ENCODE measurements at regions not wholly inside any gene's neighbourhood (a gene's known extent, or its start where the extent isn't known, plus 50 kb on each side); places are given as distances from the start of the nearest gene placed in this dataset.
A peak's percentile ranks its signal among the peaks of the same experiment; 100 is the strongest.

- DNase-seq = peak; percentile 76
Measured at GRCh38 chr14:101707068-101707842, 54.3 kb upstream of the PPP2R5C start.

DNA sequence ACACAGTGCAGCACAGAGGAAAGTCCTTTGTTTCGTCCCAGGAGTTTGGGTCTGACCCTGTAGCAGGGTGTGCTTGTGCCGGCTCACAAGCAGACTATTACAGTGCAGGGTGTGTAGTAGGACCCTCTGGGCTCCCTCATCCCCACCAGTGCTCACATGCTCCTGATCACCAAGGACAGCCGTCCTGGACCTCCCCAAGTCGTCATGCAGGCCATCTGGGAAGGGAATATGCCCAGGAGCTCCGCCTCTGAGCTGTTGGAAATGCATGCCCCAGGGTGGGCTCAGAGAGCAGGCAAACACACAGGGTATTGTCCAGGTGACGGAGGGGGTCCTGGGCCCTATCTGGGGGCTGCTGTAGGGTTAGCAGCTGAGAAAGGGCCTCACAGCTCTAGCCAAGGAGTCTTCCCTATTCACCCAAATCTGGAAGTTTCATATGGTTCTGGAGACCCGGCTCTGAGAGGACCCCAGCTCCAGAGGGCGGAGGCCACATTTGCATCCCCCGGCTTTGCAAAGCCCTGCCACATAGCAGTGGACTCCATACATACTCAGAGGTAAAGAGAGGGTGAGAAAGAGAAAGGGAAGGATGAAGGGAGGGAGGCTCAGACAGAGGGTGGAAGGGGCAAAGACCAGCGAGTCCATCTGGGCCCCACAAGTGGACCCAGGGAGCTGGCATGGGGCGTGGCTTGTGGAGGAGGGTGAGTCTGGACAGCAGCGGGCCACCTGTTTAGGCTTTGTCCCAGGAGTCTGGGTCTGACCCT lies 53.5 kb upstream of the PPP2R5C start:
- DNase-seq = no peak

- no peak for DNase-seq
Measured at GRCh38 chr14:101708853-101709532, 52.5 kb upstream of the PPP2R5C start.

GRCh38 chr14:101709533-101709881 lies 52.0 kb upstream of the PPP2R5C start:
- DNase-seq = no peak

GRCh38 chr14:101709962-101710931 lies 51.3 kb upstream of the PPP2R5C start:
- no peak for DNase-seq

DNA sequence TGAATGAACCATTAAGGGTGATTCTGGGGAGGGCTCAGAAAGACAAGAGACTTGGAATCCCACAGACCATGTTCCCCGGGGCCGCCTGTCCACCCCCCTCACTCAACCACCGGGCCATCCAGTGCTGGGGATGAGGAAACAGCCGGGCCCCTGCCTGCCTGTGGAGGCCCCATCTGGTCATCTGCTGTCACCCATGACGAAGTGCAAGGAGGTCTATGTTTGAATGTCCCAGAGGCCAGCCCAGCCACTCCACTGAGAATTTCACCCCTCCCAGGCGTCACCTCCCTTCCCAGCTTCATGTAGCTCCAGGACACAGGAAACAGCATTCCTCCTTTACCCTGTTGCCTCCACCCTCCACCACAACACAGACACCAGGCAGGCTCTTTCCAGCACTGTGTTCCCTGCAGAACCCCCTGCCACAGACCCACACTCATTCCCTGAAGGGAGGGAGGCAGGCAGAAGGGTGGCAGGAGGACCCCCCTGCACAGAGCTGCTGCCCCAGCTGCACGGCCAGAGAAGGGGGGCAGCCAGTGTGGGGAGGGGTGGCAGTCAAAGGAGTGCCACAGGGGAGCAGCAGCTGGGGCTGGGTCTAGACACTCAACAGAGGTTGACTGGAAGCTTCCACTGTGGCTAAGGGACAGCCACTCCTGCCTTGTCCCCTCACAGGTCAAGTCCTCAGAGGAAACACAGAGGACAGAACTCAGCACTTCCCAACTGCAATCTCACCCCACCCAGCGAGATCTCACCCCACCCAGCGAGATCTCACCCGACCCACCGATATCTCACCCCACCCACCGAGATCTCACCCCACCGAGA lies 50.3 kb upstream of the PPP2R5C start:
- no peak for DNase-seq
